Right atrium auricular region (tissue), 2 donors: ENCODE measurements at regions not wholly inside any gene's neighbourhood (a gene's known extent, or its start where the extent isn't known, plus 50 kb on each side); places are given as distances from the start of the nearest gene placed in this dataset.

Source experiments
- DNase-seq: peaks from one replicate; pipeline ENCODE4 v3.0.0-alpha.2; 2019; ENCODE audit warnings: low spot score
- H3K27ac ChIP-seq, 2 donors: fragments of 200-600 bp; sonication (generic); 1 replicate in 1 of 2; 2 replicates in 1 of 2; pipeline ENCODE4 v1.5.1; 2016 to 2019
- H3K27me3 ChIP-seq, 2 donors: fragments of 200-600 bp; sonication (generic); one replicate each; pipeline versions ENCODE4 v1.5.1 to v1.6.0; 2017 to 2019
- H3K36me3 ChIP-seq: fragments of 200-600 bp; sonication (generic); one replicate; pipeline ENCODE4 v1.5.1; 2016
- H3K4me1 ChIP-seq, 2 donors: fragments of 200-600 bp; sonication (generic); one replicate each; pipeline versions ENCODE4 v1.5.1 to v1.6.0; 2017 to 2019
- H3K4me3 ChIP-seq, 2 donors: fragments of 200-600 bp; sonication (generic); 1 replicate in 1 of 2; 2 replicates in 1 of 2; pipeline ENCODE4 v1.5.1; 2017 to 2019; ENCODE audit warnings: mild to moderate bottlenecking in 1 of 2, moderate library complexity in 1 of 2
- H3K9me3 ChIP-seq, 2 donors: fragments of 200-600 bp; sonication (generic); one replicate each; pipeline ENCODE4 v1.5.1; 2019
- CTCF ChIP-seq, 2 donors: fragments of 200-600 bp; sonication (generic); IDR thresholded peaks; one replicate each; pipeline ENCODE4 v1.5.1; 2019; ENCODE audit warnings: antibody characterized with exemption in 2 of 2

DNA sequence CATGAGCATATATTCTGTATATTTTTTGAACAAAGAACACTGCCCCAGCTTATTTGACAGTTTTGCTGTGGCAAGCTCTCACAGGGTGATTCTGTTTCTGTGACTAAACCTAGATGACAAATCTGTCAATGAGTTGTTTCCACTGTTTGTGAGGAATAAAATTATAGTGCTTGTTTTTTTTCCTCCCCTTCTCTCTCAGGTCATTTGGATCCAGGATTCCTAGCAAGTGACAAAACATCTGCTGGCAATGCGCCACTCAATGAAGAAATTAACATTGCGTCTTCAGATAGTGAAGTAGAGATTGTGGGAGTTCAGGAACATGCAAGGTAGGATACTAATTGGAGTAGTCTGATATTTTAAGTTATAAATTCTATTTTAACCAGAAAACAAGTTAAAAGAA lies 149.3 kb downstream of the HAUS1 start:
- Histone ChIP-seq H3K36me3 (no peaks in the 10 kb centered on the region), H3K4me1 (peaks cover 0 to 16% of the 10 kb centered on the region in 2 donors), H3K9me3 (no peaks in the 10 kb centered on the region), H3K27ac (no peak overlapping the region), H3K4me3 (no peak overlapping the region), H3K27me3 (no peaks in the 10 kb centered on the region)
- TF ChIP-seq CTCF (IDR thresholded peaks at IDR 0.05), result no peak
- no peak for DNase-seq

DNA sequence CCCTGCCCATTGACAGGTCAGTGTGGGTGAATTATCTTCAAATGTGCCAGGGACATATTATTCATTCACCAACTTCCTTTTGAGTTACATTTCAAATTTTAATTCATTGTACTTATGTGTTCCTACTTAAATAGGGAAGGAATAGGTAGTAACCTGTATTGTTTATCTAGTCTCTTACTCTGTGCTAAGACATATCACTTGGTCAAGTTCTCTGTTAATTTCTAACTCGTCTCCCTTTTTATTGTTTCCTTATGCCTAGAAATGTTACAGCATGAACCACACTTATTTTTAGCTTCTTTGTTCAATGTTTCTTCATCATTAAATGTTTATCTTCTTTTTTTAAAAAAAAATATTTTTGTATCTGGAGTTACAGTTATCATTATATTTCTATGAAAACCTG lies 151.9 kb downstream of the HAUS1 start:
- Histone ChIP-seq H3K27ac (no peak overlapping the region), H3K27me3 (no peaks in the 10 kb centered on the region), H3K36me3 (no peaks in the 10 kb centered on the region), H3K4me1 (peaks cover 0 to 24% of the 10 kb centered on the region in 2 donors), H3K9me3 (no peaks in the 10 kb centered on the region), H3K4me3 (no peak overlapping the region)
- TF ChIP-seq CTCF (IDR thresholded peaks at IDR 0.05), result no peak
- no peak for DNase-seq

- DNase-seq, result no peak
- no peak for TF ChIP-seq CTCF (IDR thresholded peaks at IDR 0.05)
- no peak overlapping the region for H3K27ac ChIP-seq
- no peaks in the 10 kb centered on the region for H3K9me3 ChIP-seq
- no peaks in the 10 kb centered on the region for H3K27me3 ChIP-seq
- H3K4me3 ChIP-seq, result no peak overlapping the region
- peaks cover 0 to 35% of the 10 kb centered on the region in 2 donors for H3K4me1 ChIP-seq
- H3K36me3 ChIP-seq, result no peaks in the 10 kb centered on the region
Measured at GRCh38 chr18:46257366-46257765, 153.2 kb downstream of the HAUS1 start.

GRCh38 chr18:46260016-46260878 lies 156.1 kb downstream of the HAUS1 start:
- Histone ChIP-seq H3K27me3 (no peaks in the 10 kb centered on the region), H3K4me1 (peaks cover 0 to 56% of the 10 kb centered on the region in 2 donors)
- TF ChIP-seq CTCF (IDR thresholded peaks at IDR 0.05), result no peak

DNA sequence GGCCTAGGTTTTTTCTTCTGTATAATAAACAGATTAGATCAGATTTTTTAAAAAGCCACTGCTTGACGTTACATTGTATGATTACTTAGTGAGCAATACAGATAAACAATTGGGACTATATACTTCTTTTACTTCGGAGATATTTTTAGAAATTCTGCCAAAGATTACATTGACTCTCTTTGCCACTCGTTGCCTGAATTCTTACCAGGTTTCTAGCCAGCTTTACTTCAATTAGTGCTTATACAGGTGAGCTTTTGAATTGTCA lies 156.6 kb downstream of the HAUS1 start:
- H3K27ac ChIP-seq, result peak overlapping the region; percentile 3 to 77
- H3K27me3 ChIP-seq, result no peaks in the 10 kb centered on the region
- H3K9me3 ChIP-seq, result no peaks in the 10 kb centered on the region
- H3K36me3 ChIP-seq, result peaks cover 12% of the 10 kb centered on the region
- no peak overlapping the region for H3K4me3 ChIP-seq
- no peak for DNase-seq
- no peak for TF ChIP-seq CTCF (IDR thresholded peaks at IDR 0.05)
- peaks cover 0 to 62% of the 10 kb centered on the region in 2 donors for H3K4me1 ChIP-seq

More at GRCh38 chr18:46260016-46260878, 156.1 kb downstream of the HAUS1 start:
- Histone ChIP-seq H3K27ac (peak overlapping the region; percentile 3 to 77), H3K36me3 (peaks cover 12% of the 10 kb centered on the region), H3K9me3 (no peaks in the 10 kb centered on the region), H3K4me3 (no peak overlapping the region)
- no peak for DNase-seq

- peak overlapping the region in 1 of 2 donors; percentile 77 for H3K27ac ChIP-seq
- H3K27me3 ChIP-seq, result no peaks in the 10 kb centered on the region
- H3K36me3 ChIP-seq, result peaks cover 12% of the 10 kb centered on the region
- H3K4me3 ChIP-seq, result no peak overlapping the region
- DNase-seq, result no peak
- TF ChIP-seq CTCF (IDR thresholded peaks at IDR 0.05), result no peak
- H3K9me3 ChIP-seq, result no peaks in the 10 kb centered on the region
- H3K4me1 ChIP-seq, result peaks cover 0 to 63% of the 10 kb centered on the region in 2 donors
Measured at GRCh38 chr18:46261799-46262198, 157.6 kb downstream of the HAUS1 start.
